ENCODE measurements at regions not wholly inside any gene's neighbourhood (a gene's known extent, or its start where the extent isn't known, plus 50 kb on each side); places are given as distances from the start of the nearest gene placed in this dataset.

- no peak for TF ChIP-seq CTCF (IDR thresholded peaks at IDR 0.05; ENCODE audit: control extremely low read depth, extremely low read depth)
- H3K27ac ChIP-seq (ENCODE audit: low read depth in 1 of 2, low read length in 1 of 2): no peak overlapping the region
- 100% methylated on average over 1 of the region's 1 CpG for WGBS, 2 donors
- H3K36me3 ChIP-seq (ENCODE audit: control insufficient read depth in 4 of 4, insufficient read depth in 4 of 4, low read length in 4 of 4): no peaks in the 10 kb centered on the region
- no peaks in the 10 kb centered on the region for H3K4me1 ChIP-seq (ENCODE audit: control insufficient read depth in 5 of 5, insufficient read depth in 5 of 5, low read length in 5 of 5)
- H3K4me3 ChIP-seq: no peak overlapping the region
- H3K9ac ChIP-seq (ENCODE audit: insufficient read depth in 1 of 2, low read length in 2 of 2): no peak overlapping the region
- H3K9me3 ChIP-seq (ENCODE audit: control insufficient read depth in 4 of 4, insufficient read depth in 3 of 4, low read length in 3 of 4): peaks cover 0 to 6% (median 0%) of the 10 kb centered on the region in 4 donors
- ATAC-seq (ENCODE audit: insufficient read depth, low FRiP score) (no peak), DNase-seq (no peak)
- H3K27me3 ChIP-seq (ENCODE audit: control insufficient read depth in 3 of 3, insufficient read depth in 3 of 3, low read length in 2 of 3): no peaks in the 10 kb centered on the region
Measured at GRCh38 chr12:91394903-91395302, 212.3 kb upstream of the DCN start.

GRCh38 chr12:91388573-91388972 is 206.0 kb upstream of the DCN start:
- Histone ChIP-seq H3K4me1 (ENCODE audit: control insufficient read depth in 5 of 5, insufficient read depth in 5 of 5, low read length in 5 of 5) (peaks cover 0 to 21% (median 0%) of the 10 kb centered on the region in 5 donors), H3K27me3 (ENCODE audit: control insufficient read depth in 3 of 3, insufficient read depth in 3 of 3, low read length in 2 of 3) (no peaks in the 10 kb centered on the region), H3K9me3 (ENCODE audit: control insufficient read depth in 4 of 4, insufficient read depth in 3 of 4, low read length in 3 of 4) (peaks cover 0 to 6% (median 0%) of the 10 kb centered on the region in 4 donors), H3K27ac (ENCODE audit: low read depth in 1 of 2, low read length in 1 of 2) (peak overlapping the region in 1 of 2 donors; percentile 47), H3K9ac (ENCODE audit: insufficient read depth in 1 of 2, low read length in 2 of 2) (no peak overlapping the region), H3K4me3 (no peak overlapping the region), H3K36me3 (ENCODE audit: control insufficient read depth in 4 of 4, insufficient read depth in 4 of 4, low read length in 4 of 4) (no peaks in the 10 kb centered on the region)
- TF ChIP-seq CTCF (IDR thresholded peaks at IDR 0.05; ENCODE audit: control extremely low read depth, extremely low read depth): no peak
- peak in 2 of 3 donors; percentile 67 to 88 for DNase-seq
- no peak for ATAC-seq (ENCODE audit: insufficient read depth, low FRiP score)
- WGBS, 2 donors: 26 to 71% methylated on average over 1 of the region's 1 CpG

DNA sequence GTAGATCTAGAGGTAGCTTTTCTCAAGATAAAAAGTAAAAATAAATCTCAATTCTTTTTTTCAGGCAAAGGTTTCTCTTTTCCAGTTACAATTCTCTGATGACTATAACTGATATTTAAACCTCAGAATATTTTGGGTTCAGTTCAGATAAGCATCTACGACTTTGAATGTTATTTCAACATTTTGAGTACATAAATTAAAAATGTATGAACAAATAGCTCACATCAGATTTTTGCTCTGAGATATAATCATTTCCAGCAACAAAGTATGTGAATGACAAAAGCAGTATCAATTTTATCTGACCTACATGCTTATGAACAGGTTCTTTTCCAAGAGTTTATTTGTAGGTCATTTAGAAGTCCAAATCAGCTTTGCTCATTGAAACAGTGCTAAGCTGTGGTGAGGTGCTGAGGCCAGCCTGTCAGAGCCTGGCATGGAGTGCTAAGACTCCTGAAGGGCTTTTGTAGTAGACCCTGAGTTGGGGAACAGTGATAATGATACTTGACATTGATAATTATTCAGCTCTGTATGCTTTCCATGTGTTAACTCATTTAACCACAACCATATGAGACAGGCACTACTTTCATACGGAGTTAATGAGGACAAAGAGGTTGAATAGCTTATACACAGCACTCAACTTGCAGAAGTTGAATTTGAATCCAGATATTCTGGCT is 205.0 kb upstream of the DCN start:
- H3K27ac ChIP-seq (ENCODE audit: low read depth in 1 of 2, low read length in 1 of 2): no peak overlapping the region
- H3K9me3 ChIP-seq (ENCODE audit: control insufficient read depth in 4 of 4, insufficient read depth in 3 of 4, low read length in 3 of 4): peaks cover 0 to 6% (median 0%) of the 10 kb centered on the region in 4 donors
- no peak for DNase-seq
- H3K4me3 ChIP-seq: no peak overlapping the region
- no peak for TF ChIP-seq CTCF (IDR thresholded peaks at IDR 0.05; ENCODE audit: control extremely low read depth, extremely low read depth)
- peaks cover 0 to 30% (median 0%) of the 10 kb centered on the region in 5 donors for H3K4me1 ChIP-seq (ENCODE audit: control insufficient read depth in 5 of 5, insufficient read depth in 5 of 5, low read length in 5 of 5)
- WGBS, 2 donors: 67 to 84% methylated on average over 2 of the region's 2 CpGs
- no peak overlapping the region for H3K9ac ChIP-seq (ENCODE audit: insufficient read depth in 1 of 2, low read length in 2 of 2)
- H3K36me3 ChIP-seq (ENCODE audit: control insufficient read depth in 4 of 4, insufficient read depth in 4 of 4, low read length in 4 of 4): no peaks in the 10 kb centered on the region
- H3K27me3 ChIP-seq (ENCODE audit: control insufficient read depth in 3 of 3, insufficient read depth in 3 of 3, low read length in 2 of 3): no peaks in the 10 kb centered on the region
- no peak for ATAC-seq (ENCODE audit: insufficient read depth, low FRiP score)

DNA sequence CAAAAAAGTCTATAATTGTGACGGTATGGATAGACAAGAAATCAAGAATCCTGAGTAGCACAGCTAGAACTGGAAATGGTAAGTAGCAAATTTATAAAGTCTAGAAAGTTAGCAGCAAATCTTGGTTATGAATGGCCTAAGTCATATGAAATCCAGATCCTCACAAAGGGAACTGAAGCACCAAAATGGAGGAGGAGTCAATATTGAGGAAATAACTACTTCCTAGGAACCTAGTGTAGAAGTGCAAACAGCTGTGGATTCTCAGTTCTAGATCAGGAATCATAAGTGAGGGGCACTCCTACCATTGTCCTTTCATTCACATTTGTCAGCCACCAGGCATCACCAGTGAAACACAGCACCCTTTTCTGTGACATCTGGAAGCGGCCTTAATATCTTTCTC is 202.2 kb upstream of the DCN start:
- Histone ChIP-seq H3K9me3 (ENCODE audit: control insufficient read depth in 4 of 4, insufficient read depth in 3 of 4, low read length in 3 of 4) (no peaks in the 10 kb centered on the region), H3K36me3 (ENCODE audit: control insufficient read depth in 4 of 4, insufficient read depth in 4 of 4, low read length in 4 of 4) (no peaks in the 10 kb centered on the region), H3K4me1 (ENCODE audit: control insufficient read depth in 5 of 5, insufficient read depth in 5 of 5, low read length in 5 of 5) (peaks cover 0 to 48% (median 11%) of the 10 kb centered on the region in 5 donors), H3K4me3 (no peak overlapping the region), H3K27me3 (ENCODE audit: control insufficient read depth in 3 of 3, insufficient read depth in 3 of 3, low read length in 2 of 3) (no peaks in the 10 kb centered on the region), H3K9ac (ENCODE audit: insufficient read depth in 1 of 2, low read length in 2 of 2) (no peak overlapping the region), H3K27ac (ENCODE audit: low read depth in 1 of 2, low read length in 1 of 2) (no peak overlapping the region)
- DNase-seq (no peak), ATAC-seq (ENCODE audit: insufficient read depth, low FRiP score) (no peak)
- WGBS, 2 donors: 71 to 85% methylated on average over 2 of the region's 2 CpGs
- no peak for TF ChIP-seq CTCF (IDR thresholded peaks at IDR 0.05; ENCODE audit: control extremely low read depth, extremely low read depth)
